Fibroblast of skin of right quadriceps (primary cell): ENCODE measurements at regions not wholly inside any gene's neighbourhood (a gene's known extent, or its start where the extent isn't known, plus 50 kb on each side); places are given as distances from the start of the nearest gene placed in this dataset.
A peak's percentile ranks its signal among the peaks of the same experiment; 100 is the strongest.
"Not testable (repeated sequence)": the region's sequence is repeated elsewhere in the genome, so short reads cannot be mapped to it uniquely, and the experiment has no call there.

Experiments used
- DNase-seq: peaks from one replicate; pipeline ENCODE4 v3.0.0-alpha.2; 2013

DNA sequence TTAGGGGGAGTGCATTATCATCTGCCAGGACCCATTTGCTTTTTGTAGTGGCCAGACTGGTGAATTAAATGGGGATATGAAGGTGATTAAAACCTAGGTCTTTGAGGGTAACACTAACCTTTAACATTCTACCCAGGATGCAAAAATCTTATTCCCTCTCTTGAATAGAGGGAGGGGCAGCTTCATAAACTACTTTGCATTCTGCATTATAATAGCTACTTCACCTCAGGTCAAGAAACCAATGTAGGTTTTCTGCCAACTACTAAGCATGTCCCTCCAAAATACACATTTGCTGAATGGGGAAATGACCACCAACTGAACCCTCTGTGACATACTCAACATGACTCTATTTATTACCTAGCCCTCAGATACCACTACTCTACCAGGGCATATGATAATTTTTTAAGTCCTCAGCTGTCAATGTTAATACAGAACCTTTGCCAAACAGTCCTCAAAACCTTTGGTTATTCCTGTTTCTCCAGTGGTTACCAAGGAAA is 477.6 kb upstream of the CD180 start:
- no peak for DNase-seq

GRCh38 chr5:67673618-67674017 is 477.0 kb upstream of the CD180 start:
- DNase-seq: no peak

DNA sequence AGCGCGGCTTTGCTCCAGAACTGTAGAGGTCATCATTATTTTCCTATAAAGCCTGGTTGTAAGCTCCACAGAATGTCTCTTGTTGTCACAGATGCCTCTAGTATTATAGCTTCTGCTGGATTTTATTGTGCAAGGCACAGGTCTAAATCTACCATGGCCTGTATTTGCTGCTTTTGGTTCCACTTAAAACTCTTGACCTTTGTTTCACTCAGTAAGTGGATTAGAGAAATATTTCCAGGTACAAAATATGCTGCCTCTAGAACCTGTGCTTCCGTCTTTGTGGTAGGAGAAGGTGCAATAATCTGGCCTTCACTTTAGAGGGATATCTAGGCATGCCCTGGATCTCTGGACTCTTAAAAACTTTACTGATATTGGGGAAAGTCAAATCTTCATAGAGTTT is 476.6 kb upstream of the CD180 start:
- DNase-seq: no peak

GRCh38 chr5:67672636-67673035 is 476.0 kb upstream of the CD180 start:
- peak; percentile 35 for DNase-seq

DNA sequence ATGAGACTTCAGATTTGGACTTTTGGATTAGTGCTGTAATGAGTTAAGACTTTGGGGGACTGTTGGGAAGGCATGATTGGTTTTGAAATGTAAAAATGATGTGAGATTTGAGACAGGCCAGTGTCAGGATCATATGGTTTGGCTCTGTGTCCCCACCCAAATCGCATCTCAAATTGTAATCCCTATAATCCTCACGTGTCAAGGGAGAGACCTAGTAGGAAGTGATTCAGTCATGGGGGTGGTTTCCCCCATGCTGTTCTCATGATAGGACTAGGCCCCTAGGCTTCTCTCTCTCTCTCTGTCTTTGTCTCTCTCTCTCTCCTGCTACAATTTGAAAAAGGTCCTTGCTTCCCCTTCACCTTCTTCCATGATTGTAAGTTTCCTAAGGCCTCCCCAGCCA is 473.3 kb upstream of the CD180 start:
- DNase-seq: no peak

DNA sequence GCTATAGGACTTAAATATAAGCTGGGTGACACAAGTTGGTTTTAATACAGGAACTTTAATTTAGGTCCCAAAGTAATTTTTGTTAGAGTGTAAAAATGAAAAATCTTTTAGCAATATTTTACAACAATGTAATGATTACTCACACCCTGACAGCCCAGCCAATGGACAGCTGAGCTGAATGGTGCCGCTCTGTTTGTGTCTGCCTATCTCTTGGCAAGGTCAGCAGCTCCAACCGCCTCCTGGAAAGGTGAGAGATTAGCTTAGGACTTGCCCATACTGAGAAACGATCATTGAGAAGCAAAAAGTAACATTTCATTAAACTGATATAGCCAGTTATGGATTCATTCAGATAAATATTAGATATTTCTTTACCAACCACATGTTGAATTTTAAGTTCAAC is 463.6 kb upstream of the CD180 start:
- DNase-seq: no peak

GRCh38 chr5:67659288-67659687 is 462.7 kb upstream of the CD180 start:
- DNase-seq: no peak

DNA sequence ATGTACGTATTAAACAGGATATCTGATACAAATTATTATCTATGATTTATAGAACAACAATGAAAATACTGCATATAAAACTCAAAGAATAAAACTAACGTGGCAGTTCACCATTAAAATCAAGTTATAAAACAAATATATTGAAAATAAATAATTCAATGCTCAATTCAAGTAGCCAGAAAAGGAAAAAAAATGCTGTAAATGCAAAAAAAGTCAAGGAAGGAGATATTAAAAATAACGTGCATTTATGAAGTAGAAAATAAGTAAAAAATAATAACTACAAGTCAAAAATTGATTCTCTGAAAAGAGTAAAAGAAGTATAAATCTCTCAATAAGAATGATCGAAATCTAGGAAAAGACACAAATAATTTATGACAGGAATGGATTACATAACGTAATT is 460.5 kb upstream of the CD180 start:
- DNase-seq: no peak

DNA sequence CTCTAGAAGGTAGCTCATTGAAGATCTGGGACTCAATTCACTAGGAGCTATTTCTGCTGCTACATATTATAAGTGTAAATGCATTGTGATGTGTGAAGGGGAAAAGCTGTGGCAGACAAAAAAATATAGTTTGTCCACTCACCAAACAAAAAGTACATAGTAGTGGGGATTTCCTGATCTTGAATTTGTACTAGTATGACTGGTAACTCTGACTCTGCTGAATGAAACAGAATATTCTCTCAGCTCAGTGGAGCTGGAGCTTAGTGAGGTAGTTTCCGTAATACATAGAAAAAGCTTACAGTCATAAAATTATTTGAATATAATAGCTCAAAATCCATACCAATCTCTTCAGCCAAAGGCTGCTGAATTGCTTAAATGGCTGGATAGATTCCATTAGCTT is 455.6 kb upstream of the CD180 start:
- DNase-seq: no peak

GRCh38 chr5:67651180-67651579 is 454.6 kb upstream of the CD180 start:
- DNase-seq: no peak

DNA sequence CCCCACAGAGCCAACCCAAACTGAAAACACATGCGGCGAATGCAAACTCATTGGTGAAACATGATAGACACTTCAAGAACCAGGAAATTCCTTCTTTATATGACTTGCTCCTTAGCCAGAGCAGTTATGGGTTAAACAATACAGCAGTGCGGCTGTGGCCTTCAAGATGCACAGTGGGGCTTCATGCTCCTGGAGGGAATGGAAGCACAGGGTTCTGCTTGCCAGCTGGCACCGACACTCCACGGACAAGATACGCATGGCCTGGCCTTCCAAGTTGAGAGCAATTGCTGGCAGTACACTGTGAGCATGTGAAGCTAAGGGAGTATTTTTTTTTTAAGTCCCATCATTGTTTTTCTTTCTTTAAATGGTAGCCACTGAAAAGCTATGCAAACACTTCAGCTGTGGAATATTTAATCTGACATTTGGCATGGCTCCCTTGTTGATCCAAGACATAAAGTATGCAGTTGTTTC is 451.6 kb upstream of the CD180 start:
- peak; percentile 94 for DNase-seq

DNA sequence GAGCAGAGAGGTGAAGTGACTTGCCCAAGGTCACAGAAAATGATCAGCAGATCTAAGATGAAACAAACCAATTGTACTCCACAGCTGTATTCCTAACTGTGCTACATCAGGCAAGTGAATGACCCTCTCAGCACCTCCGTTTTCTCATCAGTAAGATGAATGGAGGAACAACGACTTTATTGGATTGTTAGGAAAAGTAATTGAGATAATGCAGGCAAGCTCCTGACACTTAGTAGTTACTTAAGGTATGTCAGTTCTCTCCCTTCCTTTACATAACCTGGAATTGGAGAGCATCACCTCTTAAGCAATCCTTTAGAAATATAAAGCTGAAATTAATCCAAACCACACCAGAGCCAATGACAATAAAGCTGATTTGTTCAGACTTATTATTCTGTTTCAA is 451.2 kb upstream of the CD180 start:
- no peak for DNase-seq

DNA sequence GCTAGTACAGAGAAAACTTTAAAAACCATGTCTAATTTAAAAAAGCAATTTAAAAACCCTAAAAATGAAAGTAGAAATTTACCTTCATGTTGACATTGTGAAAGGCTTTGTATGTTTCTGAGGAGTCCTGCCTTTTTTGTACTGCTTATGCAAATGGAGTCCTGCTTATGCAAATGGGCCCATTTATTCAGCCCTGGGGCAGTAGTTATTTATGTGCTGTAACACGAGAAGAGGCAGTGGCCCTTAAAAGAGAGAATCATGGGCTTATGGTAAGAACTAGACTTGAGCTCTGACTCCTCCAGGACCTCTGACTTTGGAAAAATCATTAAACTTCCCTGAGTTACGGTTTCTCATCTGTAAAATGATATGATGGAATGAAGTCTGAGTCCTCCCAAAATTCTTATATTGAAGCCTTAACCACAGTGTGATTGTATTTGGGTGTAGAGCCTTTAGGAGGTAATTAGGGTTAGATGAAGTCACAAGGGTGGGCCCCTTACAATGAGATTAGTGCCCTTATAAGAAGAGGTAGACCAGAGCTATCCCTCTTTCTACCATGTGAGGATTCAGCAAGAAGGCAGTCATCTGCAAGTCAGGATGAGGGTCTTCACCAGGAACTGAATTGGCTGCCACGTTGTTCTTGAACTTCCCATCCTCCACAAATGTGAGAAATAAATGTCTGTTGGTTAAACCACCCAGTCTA is 447.8 kb upstream of the CD180 start:
- DNase-seq: no peak

- DNase-seq: peak; percentile 89
Observed at GRCh38 chr5:67643536-67643935, 446.9 kb upstream of the CD180 start.

GRCh38 chr5:67639976-67640375 is 443.4 kb upstream of the CD180 start:
- DNase-seq: peak; percentile 43

- DNase-seq: no peak
Observed at GRCh38 chr5:67639313-67639712, 442.7 kb upstream of the CD180 start.

GRCh38 chr5:67636850-67637524 is 440.4 kb upstream of the CD180 start:
- DNase-seq: no peak

- DNase-seq: no peak
Observed at GRCh38 chr5:67636091-67636490, 439.5 kb upstream of the CD180 start.

DNA sequence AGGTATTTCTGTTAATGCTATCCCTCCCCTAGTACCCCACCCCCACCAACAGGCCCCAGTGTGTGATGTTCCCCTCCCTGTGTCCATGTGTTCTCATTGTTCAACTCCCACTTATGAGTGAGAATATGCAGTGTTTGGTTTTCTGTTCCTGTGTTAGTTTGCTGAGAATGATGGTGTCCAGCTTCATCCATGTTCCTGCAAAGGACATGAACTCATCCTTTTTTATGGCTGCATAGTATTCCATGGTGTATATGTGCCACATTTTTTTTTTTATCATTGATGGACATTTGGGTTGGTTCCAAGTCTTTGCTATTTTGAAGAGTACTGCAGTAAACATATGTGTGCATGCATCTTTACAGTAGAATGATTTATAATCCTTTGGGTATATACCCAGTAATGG is 430.5 kb upstream of the CD180 start:
- DNase-seq: not testable (repeated sequence)

- no peak for DNase-seq
Observed at GRCh38 chr5:67623078-67623477, 426.5 kb upstream of the CD180 start.

DNA sequence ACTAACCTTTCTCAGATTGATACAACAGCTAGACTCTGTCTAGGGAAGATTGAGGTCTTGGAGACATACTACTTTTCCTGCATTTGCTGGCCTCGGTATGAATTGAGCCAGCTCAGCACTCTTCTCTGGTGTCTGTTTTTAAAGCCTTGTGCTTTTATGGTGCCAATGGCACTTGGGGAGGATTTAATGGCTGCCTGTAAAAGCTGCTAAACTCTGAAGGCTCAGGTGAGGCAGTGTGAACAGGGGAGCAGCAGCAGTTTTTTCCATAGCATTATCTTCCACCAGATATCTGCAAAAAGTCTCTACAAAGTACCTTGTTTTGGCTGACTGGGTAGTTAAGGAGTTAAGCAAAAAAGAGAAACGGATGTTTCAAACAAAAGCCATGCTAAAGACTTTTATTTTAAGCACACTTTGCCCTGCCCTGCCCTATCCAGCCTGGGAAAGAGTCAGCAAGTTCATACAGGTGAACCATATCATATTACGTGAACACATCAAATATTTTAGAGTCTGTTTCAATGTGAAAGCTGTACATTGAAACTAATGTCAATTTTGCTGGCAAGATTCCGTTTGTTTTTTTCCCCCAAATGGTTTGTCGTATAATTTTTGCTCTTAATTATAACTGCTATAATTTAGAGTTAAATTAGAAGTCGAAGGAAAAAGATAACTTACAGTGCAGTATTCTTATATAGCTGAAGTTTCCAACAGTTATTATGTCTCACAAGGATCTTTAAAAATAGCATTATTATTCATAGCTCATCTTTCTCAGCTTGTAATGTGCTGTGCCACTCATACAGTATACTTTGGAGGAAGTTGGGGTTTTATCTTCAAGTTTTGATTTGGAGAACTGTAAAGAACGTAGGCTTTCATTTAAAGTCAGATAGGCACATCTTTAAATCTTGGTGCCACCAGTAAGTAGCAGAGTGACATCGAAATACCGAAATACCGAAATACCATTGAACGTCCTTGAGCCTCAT is 424.1 kb upstream of the CD180 start:
- DNase-seq: no peak

- DNase-seq: no peak
Observed at GRCh38 chr5:67619636-67620035, 423.0 kb upstream of the CD180 start.

DNA sequence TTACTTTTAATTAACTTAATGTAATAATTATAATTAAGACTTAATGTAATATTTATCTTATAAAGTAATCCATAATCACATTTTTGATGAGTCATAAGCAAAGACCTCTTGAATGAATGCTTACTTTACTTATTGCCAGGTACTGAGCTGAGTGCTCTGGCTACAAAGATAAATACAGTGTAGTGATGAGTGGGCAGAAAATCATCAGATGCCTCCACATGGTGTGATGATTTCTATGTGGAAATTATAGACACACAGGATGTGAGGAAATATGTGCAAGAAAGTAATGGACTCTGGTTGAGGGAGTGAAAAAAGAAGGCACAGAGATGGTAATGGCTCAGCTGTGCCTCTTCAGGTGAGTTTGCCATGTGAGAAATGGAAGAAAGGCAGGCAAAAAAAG is 422.6 kb upstream of the CD180 start:
- no peak for DNase-seq
